ENCODE measurements at regions not wholly inside any gene's neighbourhood (a gene's known extent, or its start where the extent isn't known, plus 50 kb on each side); places are given as distances from the start of the nearest gene placed in this dataset.

DNA sequence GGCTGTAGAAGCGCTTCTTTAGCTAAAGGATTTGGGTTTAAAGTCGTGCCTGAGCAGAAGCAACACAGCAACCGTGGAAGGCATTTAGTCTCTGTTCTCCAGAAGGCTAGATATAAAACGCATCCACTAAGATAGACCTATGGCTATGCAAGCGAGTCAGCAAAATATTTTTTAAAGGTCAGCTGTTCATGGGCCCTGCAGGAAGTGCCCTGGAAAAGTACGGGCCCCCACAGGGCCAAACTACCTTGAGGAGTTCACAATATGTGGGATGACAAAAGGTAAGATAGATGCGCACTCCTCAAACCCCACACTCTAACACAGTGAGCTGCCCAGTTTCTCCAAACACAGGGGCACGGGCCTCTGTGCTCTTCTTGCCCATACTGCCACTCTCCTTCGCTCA lies 261.6 kb downstream of the VPS13C start:
- DNase-seq (ENCODE audit: low spot score), result no peak

DNA sequence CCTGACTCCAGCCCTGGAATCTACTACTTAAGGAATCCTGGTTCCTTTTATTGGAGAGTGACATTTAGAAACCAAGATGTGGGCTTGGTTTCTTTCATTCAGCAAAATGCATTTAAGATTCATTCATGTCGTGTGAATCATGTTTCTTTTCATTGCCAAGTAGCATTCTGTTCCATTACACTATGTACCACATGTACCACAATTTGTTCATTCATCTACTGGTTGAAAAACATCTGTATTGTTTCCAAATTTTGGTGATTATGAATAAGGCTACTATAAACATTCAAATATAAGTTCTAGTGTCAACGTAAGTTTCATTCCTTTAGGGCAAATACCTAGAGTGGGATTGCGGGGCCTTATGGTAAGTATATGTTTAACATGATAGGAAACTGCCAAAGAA lies 264.2 kb downstream of the VPS13C start:
- DNase-seq (ENCODE audit: low spot score), result no peak

DNA sequence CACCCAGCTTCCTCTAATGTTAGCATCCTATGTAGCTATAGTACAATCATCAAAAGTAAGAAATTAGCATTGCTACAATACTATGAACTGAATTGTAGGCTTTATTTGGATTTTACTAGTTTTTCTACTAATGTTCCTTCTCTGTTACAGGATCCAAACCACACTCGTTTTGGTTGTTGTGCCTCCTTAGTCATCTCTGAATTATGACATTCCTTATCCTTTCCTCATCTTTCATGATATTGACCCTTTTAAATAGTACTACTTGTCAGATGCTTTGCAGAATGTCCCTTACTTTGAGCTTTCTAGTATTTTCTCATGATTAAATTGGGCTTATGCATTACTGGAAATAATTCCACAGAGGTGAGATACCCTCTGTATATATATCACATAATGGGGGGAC lies 265.4 kb downstream of the VPS13C start:
- no peak for DNase-seq (ENCODE audit: low spot score)

DNA sequence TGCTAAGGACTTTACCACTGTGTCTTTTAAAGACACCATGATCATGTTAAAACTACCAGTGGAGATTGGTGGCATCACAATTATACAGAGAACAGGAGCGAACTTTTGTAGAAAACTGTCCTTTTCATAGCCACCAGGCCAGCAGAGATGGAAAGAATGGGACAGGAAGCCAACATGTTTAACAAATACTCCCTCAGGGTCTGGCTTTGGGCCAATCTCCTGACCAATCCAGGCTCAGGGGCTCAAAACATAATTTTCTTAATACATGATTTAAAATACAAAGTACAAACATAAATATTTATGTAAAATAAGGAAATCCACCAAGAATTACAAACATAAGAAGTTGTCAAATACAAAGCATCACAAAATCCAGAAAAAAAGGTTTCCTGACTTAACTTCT lies 266.0 kb downstream of the VPS13C start:
- no peak for DNase-seq (ENCODE audit: low spot score)

DNA sequence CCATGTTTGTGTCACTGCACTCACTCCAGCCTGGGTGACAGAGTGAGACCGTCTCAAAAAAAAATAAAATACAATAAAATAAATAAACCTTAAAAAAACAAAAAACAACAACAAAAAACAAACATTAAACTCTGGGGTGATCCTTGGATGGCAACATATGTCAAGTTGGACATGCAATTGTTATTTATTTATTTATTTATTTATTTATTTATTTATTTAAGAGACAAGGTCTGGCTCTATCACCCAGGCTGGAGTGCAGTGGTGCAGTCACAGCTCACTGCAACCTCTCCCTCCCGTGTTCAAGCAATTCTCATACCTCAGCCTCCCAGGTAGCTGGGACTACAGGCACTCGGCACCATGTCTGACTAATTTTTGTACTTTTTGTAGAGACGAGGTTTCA lies 275.5 kb downstream of the VPS13C start:
- DNase-seq (ENCODE audit: low spot score), result no peak

DNA sequence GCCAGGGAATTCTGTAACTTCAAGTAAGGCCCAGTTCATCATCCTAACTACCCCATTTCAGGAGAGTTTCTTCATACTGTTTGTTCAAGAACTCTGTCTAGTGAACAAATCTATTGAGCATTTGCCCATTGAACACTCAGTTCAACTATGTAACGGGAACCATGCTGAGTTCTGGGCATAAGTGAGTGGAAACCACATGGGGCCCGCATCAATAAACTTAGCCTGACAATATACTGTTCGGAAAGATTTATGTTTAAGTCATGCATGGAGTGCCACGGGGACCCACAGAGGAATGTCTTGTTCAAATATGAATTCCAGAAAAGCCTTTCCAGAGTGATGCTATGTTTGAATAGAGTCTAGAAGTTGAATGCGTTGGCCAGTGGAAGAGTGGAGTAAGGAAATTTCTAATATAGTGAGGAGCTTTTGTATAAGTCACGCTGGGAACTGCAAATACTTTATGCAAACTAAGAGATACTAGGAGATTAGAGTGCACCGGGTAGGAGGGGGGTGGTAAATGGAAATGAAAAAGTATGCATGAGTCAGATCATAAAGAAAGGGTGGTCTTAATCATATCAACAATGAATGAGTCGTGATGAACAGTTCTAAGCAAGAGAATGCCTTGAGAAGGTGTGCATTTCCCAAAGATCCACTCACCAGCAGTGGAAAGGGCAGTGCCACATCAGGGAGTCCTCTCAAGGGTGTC lies 279.8 kb downstream of the VPS13C start:
- no peak for DNase-seq (ENCODE audit: low spot score)

DNA sequence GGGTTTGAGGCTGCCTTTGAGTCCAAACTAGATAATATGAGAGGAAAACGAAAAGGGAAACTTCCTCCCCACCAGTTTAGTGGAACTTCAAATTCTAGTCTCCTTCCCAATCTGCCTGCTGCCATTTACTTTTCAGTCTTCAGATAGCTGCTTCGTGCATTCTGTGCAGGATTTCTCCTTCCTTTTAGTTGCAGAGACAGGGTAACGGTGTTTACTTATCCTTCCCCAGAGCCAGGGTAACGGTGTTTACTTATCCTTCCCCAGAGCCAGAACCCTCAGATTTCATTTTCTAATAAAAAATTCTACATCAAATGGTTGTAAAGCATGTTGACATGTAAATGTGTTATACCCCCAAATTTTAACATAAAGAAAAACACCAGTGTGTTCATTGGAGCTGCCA lies 282.6 kb downstream of the VPS13C start:
- DNase-seq (ENCODE audit: low spot score), result no peak

DNA sequence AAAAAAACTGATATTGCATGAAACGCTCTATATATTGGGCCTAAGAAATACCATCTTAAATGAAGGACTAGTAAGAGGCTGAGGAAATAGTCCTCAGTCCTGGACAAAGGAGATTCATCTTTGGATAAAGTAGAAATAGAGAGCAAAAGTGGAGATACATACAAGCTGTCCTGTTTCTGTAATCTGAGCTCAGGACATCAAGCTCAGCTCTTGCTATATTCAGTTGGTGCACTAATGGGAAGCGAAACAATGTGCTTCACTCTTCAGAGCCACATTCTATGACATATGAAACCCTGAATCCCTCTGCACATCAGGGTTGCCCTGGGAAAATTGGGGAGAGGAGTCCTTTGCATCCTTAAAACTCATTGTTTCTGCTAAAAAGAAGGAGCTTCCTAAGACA lies 290.7 kb downstream of the VPS13C start:
- no peak for DNase-seq (ENCODE audit: low spot score)

DNA sequence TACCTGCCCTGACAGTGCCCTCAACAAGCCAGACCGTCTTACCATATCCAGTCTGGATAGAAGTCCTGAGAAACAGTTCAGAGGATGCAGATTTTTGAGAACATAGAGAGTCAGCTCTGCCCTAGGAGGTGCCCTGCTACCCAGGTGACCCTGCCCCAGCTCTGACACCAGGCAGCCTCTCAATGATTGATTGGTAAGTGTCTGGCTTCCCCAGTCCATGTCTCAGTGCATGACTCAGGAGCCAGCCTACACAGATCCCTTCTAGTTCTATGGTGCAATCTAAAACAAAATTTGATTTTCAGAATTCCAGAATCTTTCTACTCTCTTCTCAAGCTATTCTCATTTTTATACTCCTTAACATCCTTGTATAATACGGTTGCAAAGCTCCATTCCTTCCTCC lies 292.1 kb downstream of the VPS13C start:
- DNase-seq (ENCODE audit: low spot score), result no peak

DNA sequence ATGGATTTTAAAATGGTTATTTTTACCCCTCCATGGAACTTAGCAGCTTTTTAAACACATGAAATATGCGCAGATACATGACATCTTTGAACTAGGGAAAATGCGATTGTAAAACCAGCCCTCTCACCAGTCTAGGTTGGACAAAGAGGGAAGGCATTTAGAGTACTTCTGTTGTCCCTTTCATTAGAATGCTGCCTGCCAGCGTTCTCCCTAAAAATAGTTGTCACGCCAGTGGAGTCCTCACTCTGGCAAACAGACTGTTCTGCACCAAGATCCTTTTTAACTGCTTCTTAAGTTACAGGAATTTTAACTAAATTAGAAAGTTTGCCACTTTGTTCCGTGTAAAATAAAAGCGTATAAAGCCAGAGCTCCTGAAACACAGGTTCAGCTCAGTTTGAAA lies 295.3 kb downstream of the VPS13C start:
- no peak for DNase-seq (ENCODE audit: low spot score)

DNA sequence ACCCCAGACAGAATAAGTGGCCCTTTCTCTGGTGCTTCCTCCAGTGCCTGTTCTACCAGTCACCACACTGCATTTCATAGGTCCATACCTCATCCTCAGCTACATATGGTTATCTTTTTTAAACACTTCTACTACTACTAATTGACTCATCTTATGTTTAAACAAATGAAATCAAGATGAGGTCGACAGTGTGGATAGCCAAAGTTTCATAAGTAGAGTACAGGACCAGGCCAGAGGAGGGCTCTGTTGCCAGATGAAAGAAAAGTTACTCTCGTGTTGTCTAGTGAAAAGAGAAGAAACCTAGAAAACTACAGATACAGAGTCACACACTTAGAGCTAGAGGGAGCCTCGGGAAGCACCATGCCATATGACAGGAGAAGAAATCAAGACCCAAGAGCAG lies 296.1 kb downstream of the VPS13C start:
- DNase-seq (ENCODE audit: low spot score), result no peak

DNA sequence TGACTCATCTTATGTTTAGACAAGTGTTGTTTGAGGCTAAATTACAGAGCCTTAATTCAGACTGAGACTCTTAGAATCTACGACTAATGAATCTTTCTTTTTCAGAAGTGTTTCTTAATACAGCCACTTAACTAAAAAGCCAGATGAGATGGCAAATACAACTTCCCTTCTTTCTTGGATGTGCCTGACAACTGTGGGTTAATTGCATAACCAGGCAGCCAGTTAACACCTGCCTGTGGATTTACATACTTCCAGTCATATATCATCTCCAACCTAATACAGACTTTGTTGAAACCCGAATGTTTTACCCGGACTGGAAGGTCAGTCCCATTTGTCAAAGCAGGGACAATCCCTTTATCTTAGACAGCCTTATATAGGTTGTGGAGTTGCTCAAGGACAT lies 297.6 kb downstream of the VPS13C start:
- no peak for DNase-seq (ENCODE audit: low spot score)

DNA sequence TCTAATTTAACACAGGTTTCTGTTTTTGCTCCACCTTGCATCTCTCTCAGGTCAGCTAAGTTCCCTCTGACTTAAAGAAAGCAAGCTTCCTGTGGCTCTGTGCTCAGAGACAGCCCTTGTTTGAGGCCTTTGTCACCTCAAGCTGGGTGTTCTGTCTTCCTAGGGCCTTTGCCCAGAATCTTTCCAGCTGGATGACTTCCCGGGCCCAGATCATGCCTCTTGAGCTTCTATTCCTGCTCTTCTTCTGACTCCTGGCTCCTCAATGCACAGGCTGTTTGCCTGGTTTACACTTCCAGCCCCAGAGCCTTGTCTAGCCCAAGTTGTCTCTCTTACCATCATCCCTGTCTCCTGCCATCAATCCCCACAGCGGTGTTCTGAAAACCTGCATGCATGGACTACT lies 300.6 kb downstream of the VPS13C start:
- no peak for DNase-seq (ENCODE audit: low spot score)

DNA sequence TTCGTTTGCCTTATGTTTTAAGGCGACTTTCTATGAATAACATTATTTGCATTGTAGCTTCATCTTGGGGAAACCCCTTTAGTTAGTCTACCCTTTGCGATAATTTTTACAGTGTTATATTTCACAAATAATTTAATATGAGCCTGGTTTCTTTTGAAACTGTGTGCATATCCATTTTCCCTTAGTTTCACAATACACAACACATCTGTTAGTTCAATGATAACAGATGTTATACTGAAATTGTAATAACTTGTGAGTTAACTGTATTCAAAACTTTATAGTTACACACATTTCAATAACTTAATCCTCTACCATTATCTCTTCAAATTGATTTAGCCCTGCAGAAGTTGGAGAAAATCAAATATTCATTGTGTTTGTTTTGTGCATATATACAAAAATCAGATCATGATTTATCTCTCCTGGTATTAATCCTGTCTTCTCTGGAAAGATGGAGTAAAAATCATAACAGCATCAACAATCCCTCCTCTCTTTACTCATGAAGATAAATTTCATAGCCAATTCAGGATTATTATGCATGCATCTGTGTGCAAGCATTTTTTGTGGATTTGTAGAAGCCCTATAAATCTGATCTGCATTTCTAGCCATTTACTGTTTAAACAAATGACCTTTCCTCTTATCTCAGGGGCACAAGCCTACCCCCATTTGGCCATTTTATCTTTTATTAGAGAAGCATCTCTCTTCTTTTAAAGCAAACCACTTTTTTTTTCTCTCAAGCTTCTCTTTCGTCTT lies 304.0 kb downstream of the VPS13C start:
- no peak for DNase-seq (ENCODE audit: low spot score)

DNA sequence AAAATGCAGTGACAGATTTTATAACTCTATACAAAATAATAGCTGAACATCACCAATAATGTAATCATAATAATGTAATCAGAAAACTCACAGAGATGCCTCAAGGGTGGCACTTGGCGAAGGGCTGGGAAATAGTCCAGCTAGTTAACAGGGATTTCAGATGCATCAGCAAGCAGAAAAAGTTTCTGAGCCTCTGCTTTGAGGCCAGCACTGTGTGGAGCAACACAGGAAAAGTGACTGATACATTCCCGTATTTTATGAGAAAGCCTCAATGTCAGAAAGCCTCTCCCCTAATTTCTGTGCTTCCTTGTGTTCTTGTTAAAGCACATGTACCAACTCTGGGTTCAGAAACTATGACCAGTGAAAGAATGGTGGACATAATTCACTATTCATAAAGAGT lies 304.8 kb downstream of the VPS13C start:
- no peak for DNase-seq (ENCODE audit: low spot score)

DNA sequence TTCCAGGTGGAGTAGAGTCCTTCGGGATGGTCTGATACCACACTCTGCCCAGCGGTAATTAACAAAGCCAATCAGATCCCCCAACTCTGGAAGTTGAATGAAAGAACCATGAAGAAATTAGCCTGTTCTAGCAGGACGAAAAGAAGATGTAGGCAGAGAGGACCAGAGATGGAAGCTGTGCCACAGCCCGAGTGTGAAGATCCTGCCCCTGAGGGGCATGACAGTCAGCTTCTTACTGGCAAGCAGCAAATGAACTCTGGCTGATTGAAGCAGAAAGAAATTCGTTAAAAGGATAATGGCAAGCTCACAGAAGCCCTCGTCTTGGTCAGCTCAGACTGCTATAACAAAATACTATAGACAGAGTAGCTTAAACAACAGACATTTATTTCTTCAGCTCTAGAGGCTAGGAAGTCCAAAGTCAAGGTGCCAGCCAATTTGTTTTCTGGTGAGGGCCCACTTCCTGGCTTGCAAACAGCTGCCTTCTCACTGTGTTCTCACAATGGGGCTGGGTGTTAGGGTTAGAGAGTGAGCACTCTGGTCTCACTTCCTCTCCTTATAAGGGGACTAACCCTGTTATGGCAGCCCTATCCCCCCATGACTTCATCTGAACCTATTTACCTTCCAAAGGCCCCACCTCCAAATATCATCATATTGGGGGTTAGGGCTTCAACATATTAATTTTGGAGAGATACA lies 307.1 kb downstream of the VPS13C start:
- no peak for DNase-seq (ENCODE audit: low spot score)

DNA sequence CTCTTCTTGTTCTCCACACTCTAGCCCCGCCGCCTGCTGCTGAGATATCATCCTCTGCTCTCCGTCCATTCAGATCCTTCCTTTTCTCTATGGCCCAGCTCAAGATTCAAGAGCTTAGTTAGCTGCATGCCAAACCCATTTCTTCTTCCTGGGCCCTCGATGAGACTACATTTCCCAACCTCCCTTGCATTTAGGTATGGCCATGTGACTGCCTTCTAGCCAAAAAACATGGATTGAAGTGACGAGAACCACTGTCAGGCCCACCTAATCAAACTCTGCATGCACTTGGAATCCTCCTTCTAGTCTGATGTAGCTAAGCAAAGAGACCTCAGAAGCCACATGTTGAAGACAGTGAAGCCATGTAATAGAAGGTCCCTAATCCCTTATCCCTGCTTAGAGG lies 308.2 kb downstream of the VPS13C start:
- DNase-seq (ENCODE audit: low spot score), result no peak

DNA sequence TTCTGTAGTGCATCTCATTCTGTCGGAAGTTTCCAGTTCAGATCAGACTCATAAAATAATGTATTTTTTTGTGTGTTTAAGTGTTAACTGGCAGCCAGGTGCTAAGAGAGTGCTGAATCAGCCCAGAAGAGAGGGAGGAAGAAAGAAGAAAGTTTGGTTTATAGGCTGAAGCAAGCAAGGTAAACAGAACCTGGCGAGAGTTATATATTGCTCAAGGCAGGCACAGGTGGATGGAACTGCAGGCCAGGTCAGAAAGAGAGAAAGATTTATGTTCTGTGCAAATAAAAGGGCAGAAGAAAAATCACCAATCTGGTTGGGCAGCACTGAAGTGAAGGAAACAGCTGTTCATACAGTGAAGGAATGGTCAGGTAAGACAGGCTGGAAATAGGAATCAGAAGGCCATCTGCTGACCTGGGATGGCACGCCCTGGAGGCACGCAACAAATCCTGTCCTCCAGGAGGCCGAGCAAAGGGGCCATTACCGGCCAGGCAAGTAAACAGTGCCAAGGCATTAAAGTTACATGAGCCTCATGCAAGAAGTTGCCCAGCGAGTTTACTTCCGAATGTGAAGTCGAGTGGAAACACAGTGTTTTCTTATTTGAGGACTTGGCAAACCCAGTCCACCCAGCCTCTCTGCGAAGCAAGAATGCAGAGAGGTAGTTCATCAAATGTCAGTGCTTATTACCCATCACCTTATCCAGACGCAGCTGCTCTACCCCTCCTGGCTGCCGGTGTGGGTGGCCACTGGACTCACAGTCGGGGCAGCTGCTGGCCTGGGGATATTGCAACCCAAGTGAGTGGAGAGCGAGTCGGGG lies 309.8 kb downstream of the VPS13C start:
- peak; percentile 49 for DNase-seq (ENCODE audit: low spot score)

DNA sequence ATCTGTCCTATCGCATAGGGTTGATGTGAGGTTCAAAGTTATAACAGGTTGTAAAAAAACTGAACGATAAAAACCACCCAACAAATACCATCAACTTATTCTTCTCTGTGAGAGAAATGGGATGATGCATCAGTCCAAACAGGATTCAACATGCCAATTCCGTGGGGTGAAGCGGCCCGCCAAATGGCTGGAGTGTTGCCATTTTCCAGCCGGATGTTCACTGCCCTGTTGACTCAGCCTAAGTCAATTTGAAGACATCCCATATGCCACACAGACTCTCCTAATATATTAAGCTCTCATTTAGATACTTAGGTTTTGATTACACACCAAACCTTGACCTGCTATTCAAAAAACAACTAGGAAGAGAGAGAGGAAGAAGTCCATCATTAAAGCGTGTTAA lies 311.1 kb downstream of the VPS13C start:
- DNase-seq (ENCODE audit: low spot score), result no peak

DNA sequence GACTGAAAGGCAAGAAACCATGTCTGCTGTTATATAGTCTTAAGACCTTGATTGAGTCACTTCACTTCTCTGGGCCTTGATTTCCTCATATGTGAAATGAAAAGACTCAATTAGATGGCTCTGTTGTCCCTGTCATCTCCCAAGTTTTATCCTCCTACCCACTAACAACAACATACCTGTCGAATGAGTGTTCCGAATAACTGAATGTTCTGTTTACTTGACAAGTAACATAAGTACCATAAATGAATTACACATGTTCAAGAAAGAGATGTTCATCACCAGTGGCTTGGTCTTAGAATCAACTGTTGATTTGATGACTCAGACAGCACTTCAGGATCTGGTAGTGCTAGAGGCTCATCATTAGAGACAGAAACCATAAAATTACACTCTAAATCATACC lies 311.7 kb downstream of the VPS13C start:
- DNase-seq (ENCODE audit: low spot score), result no peak

DNA sequence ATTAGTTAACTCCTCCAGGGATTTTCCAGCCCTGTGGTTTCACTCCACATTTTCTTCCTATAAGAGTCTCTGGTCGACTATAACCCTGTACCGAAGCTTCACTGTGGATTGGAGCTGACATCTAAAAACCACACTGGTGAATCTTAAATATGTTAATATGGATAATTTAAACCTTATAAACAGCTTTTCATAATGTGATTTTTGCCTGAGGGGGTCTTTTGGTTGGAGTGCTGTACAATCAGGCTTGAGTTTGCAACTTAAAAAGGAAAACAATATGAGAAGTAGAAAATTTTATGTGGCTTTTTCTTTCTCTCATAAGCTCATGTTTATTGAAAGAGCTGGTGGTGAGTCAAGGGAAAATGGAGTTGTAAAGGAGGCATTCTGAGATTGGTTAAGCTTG lies 313.7 kb downstream of the VPS13C start:
- DNase-seq (ENCODE audit: low spot score), result no peak

DNA sequence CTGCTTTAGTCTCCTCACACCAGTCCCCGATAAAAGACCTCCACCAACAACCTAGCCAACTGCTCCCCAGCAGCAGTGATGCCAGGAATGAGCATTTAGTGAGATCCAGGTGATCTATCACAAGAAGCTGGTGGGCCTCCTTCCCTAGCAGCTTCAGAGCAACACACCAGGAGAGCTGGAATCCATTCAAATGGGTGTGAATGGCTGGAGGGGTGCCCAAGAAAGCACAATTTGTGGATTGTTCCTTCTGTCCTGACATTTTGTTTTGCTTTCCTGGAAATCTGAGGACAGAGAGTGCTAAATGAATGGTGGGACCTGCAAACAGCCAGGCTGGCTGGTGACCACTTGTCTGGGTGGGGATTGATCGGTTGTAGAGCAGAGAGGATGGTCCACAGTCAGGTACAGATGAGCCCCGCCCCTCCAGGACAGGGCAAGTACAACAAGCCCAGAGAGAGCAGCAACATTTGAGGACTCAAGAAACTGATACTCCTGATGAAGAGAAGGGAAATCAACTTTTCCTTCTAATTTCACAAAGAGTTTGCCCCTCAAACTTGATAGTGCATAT lies 316.8 kb downstream of the VPS13C start:
- no peak for DNase-seq (ENCODE audit: low spot score)
